GM13977 (cell line): ENCODE measurements at regions not wholly inside any gene's neighbourhood (a gene's known extent, or its start where the extent isn't known, plus 50 kb on each side); places are given as distances from the start of the nearest gene placed in this dataset.

Experiments used
- DNase-seq: peaks from one replicate; pipeline ENCODE4 v3.0.0; 2012; ENCODE audit warnings: low spot score
- CTCF ChIP-seq: IDR thresholded peaks from 2 replicates; pipeline ENCODE4 v1.5.1; 2012; ENCODE audit warnings: mild to moderate bottlenecking, control low read depth; ENCODE audit not compliant: insufficient read depth; ENCODE audit errors: extremely low read depth, missing control alignments
- in situ Hi-C: fragments of 300-500 bp; cut with MboI; formaldehyde crosslinking; loops from one replicate; pipeline ENCODE4 v1.12.0; 2022; ENCODE audit warnings: low sequenced_read_pairs, low pct_unique_long_range_greater_than_20kb, mixed read lengths, inconsistent platforms; ENCODE audit not compliant: unreplicated experiment

DNA sequence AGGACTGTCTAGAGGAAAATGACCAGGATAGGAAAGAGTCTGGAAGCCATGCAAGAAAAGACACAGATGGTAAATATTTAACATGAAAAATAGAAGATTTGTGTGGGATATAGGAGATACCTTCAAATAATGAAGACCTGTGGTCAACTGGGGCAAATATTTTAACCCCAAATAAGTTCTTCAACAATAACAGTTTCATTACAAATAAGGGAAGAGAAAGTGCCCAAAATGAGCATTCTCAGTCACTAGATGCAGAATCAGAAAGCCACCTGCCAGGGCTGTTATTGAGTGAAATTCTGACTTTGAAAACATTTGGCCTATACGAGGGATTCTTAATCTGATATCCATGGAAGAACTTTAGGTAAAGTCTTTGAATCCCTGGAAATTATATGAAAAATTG is 231.2 kb upstream of the PLEKHG7 start:
- DNase-seq = peak; percentile 11
- in situ Hi-C loops = no loop called here
- TF ChIP-seq CTCF = no peak

DNA sequence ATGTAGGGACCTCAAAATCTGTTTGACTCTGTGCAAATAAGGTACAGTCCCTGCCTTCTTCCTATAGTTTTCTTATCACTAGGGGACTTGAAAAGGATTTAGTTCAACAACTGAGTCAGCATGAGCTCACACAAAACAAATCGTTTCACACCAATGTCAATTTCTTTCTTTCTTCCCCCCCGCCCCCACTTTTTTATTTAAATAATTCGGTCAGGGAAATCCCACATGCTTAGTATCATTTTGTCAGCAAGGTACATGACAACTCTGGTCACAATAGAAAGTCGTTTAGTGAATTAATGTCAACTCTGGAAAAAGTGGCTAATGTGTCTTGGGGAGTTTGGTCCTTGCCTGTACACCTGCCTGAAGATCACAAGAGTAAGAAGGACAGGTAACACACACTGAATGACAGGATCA is 232.2 kb upstream of the PLEKHG7 start:
- in situ Hi-C loops = no loop called here
- no peak for TF ChIP-seq CTCF
- no peak for DNase-seq

GRCh38 chr12:92469837-92470236 is 233.0 kb upstream of the PLEKHG7 start:
- no peak for TF ChIP-seq CTCF
- no peak for DNase-seq
- in situ Hi-C loops = no loop called here

DNA sequence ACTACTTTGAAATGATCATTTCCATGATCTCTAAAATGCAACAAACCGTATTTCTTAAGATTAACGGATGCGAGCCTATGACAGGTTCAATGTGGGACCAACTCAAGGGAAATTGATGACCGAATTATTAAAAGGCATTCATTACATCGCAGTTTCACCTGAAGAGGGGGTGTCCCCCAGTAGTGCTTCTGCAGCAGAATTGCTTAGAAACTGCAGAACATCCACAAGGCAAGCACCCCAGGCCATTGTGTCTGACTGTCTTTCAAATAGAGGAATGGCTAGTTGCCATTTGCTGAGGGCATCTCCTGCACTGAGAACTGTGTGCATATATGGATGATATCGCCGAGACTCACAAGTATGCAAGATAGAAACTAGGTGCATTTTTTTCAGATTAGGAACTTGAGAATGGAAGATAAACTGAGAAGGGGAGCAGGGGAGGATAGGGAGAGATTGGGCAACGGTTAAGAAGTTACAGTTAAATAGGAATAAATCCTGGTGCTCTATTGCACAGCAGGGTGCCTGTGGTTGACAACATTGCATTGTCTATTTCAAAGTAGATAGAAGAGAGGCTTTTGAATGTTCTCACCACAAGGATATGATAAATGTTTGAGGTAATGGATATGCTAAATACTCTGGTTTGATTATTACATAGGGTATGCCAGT is 234.3 kb upstream of the PLEKHG7 start:
- DNase-seq = no peak
- in situ Hi-C loops = no loop called here
- no peak for TF ChIP-seq CTCF

DNA sequence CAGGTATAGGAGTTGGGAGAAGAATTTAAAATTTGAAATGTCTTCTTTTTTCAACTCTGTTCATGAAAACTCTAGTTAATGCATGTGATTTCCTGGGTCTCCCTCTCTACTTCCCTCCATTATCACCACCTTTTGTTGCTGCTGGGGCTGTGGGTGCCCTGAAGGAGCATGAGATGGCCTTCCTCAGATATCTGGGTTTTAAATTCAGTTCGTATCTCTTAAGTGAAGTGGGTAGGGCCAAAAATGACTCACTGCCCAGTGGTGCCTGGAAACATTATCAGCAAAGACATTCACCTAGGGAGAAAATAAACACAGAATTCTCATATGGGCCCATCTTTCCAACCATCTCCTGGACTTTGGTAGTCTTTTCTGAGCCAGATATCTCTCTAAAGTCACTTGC is 234.9 kb upstream of the PLEKHG7 start:
- no peak for DNase-seq
- TF ChIP-seq CTCF = no peak
- in situ Hi-C loops = no loop called here

GRCh38 chr12:92466391-92467305 is 236.1 kb upstream of the PLEKHG7 start:
- no peak for DNase-seq
- no peak for TF ChIP-seq CTCF
- in situ Hi-C loops = no loop called here
